ENCODE measurements at regions not wholly inside any gene's neighbourhood (a gene's known extent, or its start where the extent isn't known, plus 50 kb on each side); places are given as distances from the start of the nearest gene placed in this dataset.
A peak's percentile ranks its signal among the peaks of the same experiment; 100 is the strongest.
"Not testable (repeated sequence)": the region's sequence is repeated elsewhere in the genome, so short reads cannot be mapped to it uniquely, and the experiment has no call there.

- no peaks in the 10 kb centered on the region for H3K9me3 ChIP-seq
- no peak for TF ChIP-seq CTCF (IDR thresholded peaks at IDR 0.05)
- no peak for TF ChIP-seq EP300 (IDR thresholded peaks at IDR 0.05)
- no peak for TF ChIP-seq POLR2A (IDR thresholded peaks at IDR 0.05)
- no peak overlapping the region for H3K27ac ChIP-seq
- no peaks in the 10 kb centered on the region for H3K36me3 ChIP-seq
- WGBS, 2 donors = 92 to 96% methylated on average over 2 of the region's 2 CpGs
- H3K4me1 ChIP-seq = no peaks in the 10 kb centered on the region
- no peak for DNase-seq (ENCODE audit: low spot score in 2 of 2)
- H3K4me3 ChIP-seq = no peak overlapping the region
- H3K27me3 ChIP-seq = no peaks in the 10 kb centered on the region
These were observed 171.1 kb upstream of the LHX8 start for GRCh38 chr1:74963120-74963519.

GRCh38 chr1:74964508-74965102, 169.6 kb upstream of the LHX8 start:
- H3K9me3 ChIP-seq = no peaks in the 10 kb centered on the region
- no peaks in the 10 kb centered on the region for H3K4me1 ChIP-seq
- no peak overlapping the region for H3K27ac ChIP-seq
- no peak overlapping the region for H3K4me3 ChIP-seq
- TF ChIP-seq POLR2A (IDR thresholded peaks at IDR 0.05) (no peak), EP300 (IDR thresholded peaks at IDR 0.05) (no peak), CTCF (IDR thresholded peaks at IDR 0.05) (no peak)
- WGBS, 2 donors = 16 to 17% methylated on average over 9 of the region's 9 CpGs
- H3K36me3 ChIP-seq = no peaks in the 10 kb centered on the region
- peak; percentile 16 to 40 for DNase-seq (ENCODE audit: low spot score in 2 of 2)
- H3K27me3 ChIP-seq = no peaks in the 10 kb centered on the region

- no peaks in the 10 kb centered on the region for H3K27me3 ChIP-seq
- TF ChIP-seq EP300 (IDR thresholded peaks at IDR 0.05) (no peak), POLR2A (IDR thresholded peaks at IDR 0.05) (no peak), CTCF (IDR thresholded peaks at IDR 0.05) (no peak)
- H3K27ac ChIP-seq = no peak overlapping the region
These were observed 164.5 kb upstream of the LHX8 start for GRCh38 chr1:74969566-74970135.

GRCh38 chr1:74971982-74972381, 162.2 kb upstream of the LHX8 start:
- TF ChIP-seq POLR2A (IDR thresholded peaks at IDR 0.05) (no peak), EP300 (IDR thresholded peaks at IDR 0.05) (no peak), CTCF (IDR thresholded peaks at IDR 0.05) (no peak)
- no peaks in the 10 kb centered on the region for H3K27me3 ChIP-seq
- no peak for DNase-seq (ENCODE audit: low spot score in 2 of 2)
- no peaks in the 10 kb centered on the region for H3K9me3 ChIP-seq
- WGBS, 2 donors = 16 to 26% methylated on average over 2 of the region's 2 CpGs
- no peak overlapping the region for H3K4me3 ChIP-seq
- no peaks in the 10 kb centered on the region for H3K4me1 ChIP-seq
- H3K36me3 ChIP-seq = no peaks in the 10 kb centered on the region
- no peak overlapping the region for H3K27ac ChIP-seq

More at GRCh38 chr1:74969566-74970135, 164.5 kb upstream of the LHX8 start:
- DNase-seq (ENCODE audit: low spot score in 2 of 2) = no peak
- Histone ChIP-seq H3K4me3 (no peak overlapping the region), H3K4me1 (no peaks in the 10 kb centered on the region), H3K36me3 (no peaks in the 10 kb centered on the region), H3K9me3 (no peaks in the 10 kb centered on the region)
- WGBS, 2 donors = 64 to 70% methylated on average over 2 of the region's 2 CpGs

- Histone ChIP-seq H3K4me1 (no peaks in the 10 kb centered on the region), H3K4me3 (no peak overlapping the region), H3K27me3 (no peaks in the 10 kb centered on the region), H3K36me3 (no peaks in the 10 kb centered on the region), H3K27ac (no peak overlapping the region), H3K9me3 (no peaks in the 10 kb centered on the region)
- TF ChIP-seq EP300 (IDR thresholded peaks at IDR 0.05) = no peak
- TF ChIP-seq POLR2A (IDR thresholded peaks at IDR 0.05) = no peak
- TF ChIP-seq CTCF (IDR thresholded peaks at IDR 0.05) = no peak
- no peak for DNase-seq (ENCODE audit: low spot score in 2 of 2)
These were observed 157.7 kb upstream of the LHX8 start for GRCh38 chr1:74976491-74976890.

GRCh38 chr1:74992448-74992847, 141.7 kb upstream of the LHX8 start:
- 98 to 100% methylated on average over 1 of the region's 1 CpG for WGBS, 2 donors
- not testable (repeated sequence) for H3K4me3 ChIP-seq; H3K4me1 ChIP-seq; H3K9me3 ChIP-seq; DNase-seq (ENCODE audit: low spot score in 2 of 2); H3K27ac ChIP-seq; H3K36me3 ChIP-seq; H3K27me3 ChIP-seq
